ENCODE measurements at regions not wholly inside any gene's neighbourhood (a gene's known extent, or its start where the extent isn't known, plus 50 kb on each side); places are given as distances from the start of the nearest gene placed in this dataset.

- TF ChIP-seq TCF12 (IDR thresholded peaks at IDR 0.05; ENCODE audit: low read depth) (no peak), RAD21 (IDR thresholded peaks at IDR 0.05; ENCODE audit: low read depth) (no peak), MAX (IDR thresholded peaks at IDR 0.05) (no peak), EP300 (IDR thresholded peaks at IDR 0.05; ENCODE audit: borderline replicate concordance) (no peak)
Observed at GRCh38 chr4:33543941-33544450, 2700.3 kb downstream of the ARAP2 start.
